ENCODE measurements at regions not wholly inside any gene's neighbourhood (a gene's known extent, or its start where the extent isn't known, plus 50 kb on each side); places are given as distances from the start of the nearest gene placed in this dataset.

DNA sequence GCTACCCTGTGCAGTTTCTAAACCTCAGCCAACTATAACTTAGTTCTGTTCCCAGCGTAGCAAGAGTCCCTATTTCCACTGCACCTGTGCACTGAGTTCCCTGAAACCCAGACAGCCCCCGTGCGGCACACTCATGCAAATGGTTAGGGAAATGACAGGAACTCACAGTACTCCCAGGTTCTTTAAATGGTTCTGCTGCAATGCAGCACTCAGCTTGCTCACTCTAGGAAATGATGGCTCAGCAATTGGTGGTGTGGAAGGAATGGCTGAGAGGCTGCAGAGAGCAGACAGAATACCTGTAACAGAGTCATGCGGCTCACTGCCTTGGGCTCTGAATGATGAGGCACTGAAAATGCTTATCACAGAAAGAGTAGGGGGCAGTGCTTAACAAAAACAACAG lies 143.0 kb downstream of the RAD51AP2 start:
- no peak overlapping the region for H2AFZ ChIP-seq (ENCODE audit: low read depth, low read length)
- no peak overlapping the region for H3K27ac ChIP-seq (ENCODE audit: low read length)
- no peak for TF ChIP-seq EZH2phosphoT487 (IDR thresholded peaks at IDR 0.05; ENCODE audit: low read depth)
- TF ChIP-seq, protein P1, sequence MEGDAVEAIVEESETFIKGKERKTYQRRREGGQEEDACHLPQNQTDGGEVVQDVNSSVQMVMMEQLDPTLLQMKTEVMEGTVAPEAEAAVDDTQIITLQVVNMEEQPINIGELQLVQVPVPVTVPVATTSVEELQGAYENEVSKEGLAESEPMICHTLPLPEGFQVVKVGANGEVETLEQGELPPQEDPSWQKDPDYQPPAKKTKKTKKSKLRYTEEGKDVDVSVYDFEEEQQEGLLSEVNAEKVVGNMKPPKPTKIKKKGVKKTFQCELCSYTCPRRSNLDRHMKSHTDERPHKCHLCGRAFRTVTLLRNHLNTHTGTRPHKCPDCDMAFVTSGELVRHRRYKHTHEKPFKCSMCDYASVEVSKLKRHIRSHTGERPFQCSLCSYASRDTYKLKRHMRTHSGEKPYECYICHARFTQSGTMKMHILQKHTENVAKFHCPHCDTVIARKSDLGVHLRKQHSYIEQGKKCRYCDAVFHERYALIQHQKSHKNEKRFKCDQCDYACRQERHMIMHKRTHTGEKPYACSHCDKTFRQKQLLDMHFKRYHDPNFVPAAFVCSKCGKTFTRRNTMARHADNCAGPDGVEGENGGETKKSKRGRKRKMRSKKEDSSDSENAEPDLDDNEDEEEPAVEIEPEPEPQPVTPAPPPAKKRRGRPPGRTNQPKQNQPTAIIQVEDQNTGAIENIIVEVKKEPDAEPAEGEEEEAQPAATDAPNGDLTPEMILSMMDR (IDR thresholded peaks at IDR 0.05; ENCODE audit: low read depth, low read length), result no peak
- H3K36me3 ChIP-seq (replicated peaks; ENCODE audit: low read depth, low read length), result no peaks in the 10 kb centered on the region
- H3K9me3 ChIP-seq (ENCODE audit: insufficient read depth, low read length), result no peaks in the 10 kb centered on the region
- no peak overlapping the region for H3K4me3 ChIP-seq (ENCODE audit: low read length)
- H3K4me2 ChIP-seq (ENCODE audit: low read length), result no peak overlapping the region
- H3K27me3 ChIP-seq (ENCODE audit: low read depth, low read length), result no peaks in the 10 kb centered on the region
- H3K79me2 ChIP-seq (ENCODE audit: low read length), result no peaks in the 10 kb centered on the region
- H3K9ac ChIP-seq (ENCODE audit: low read length), result no peak overlapping the region
- no peaks in the 10 kb centered on the region for H4K20me1 ChIP-seq (ENCODE audit: insufficient read depth, low read length)
- no peaks in the 10 kb centered on the region for H3K4me1 ChIP-seq (ENCODE audit: low read length)

DNA sequence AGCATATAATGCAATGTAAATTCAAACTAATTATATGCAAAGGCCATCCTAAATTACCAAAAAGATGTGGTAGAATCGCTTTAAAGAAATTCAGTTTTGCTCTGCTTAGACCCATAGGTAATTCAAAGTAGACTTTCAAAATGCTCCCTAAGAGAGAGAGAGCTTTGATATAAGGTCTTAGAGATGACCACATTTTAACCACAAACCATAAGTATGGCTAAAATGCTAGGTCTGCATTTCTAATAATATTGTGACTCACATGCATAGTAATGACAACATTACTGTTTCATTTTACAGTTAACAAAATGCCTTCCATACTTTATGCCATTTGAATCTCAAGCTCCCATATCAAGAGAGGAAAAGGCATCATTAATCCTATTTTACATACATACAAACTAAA lies 144.5 kb downstream of the RAD51AP2 start:
- no peak overlapping the region for H3K4me2 ChIP-seq (ENCODE audit: low read length)
- TF ChIP-seq, protein P1 (IDR thresholded peaks at IDR 0.05; ENCODE audit: low read depth, low read length), result no peak
- no peak for TF ChIP-seq EZH2phosphoT487 (IDR thresholded peaks at IDR 0.05; ENCODE audit: low read depth)
- H3K27ac ChIP-seq (ENCODE audit: low read length), result no peak overlapping the region
- no peak overlapping the region for H3K4me3 ChIP-seq (ENCODE audit: low read length)
- no peak overlapping the region for H2AFZ ChIP-seq (ENCODE audit: low read depth, low read length)
- no peaks in the 10 kb centered on the region for H3K4me1 ChIP-seq (ENCODE audit: low read length)
- no peaks in the 10 kb centered on the region for H3K27me3 ChIP-seq (ENCODE audit: low read depth, low read length)
- no peaks in the 10 kb centered on the region for H3K36me3 ChIP-seq (replicated peaks; ENCODE audit: low read depth, low read length)
- no peaks in the 10 kb centered on the region for H4K20me1 ChIP-seq (ENCODE audit: insufficient read depth, low read length)
- no peaks in the 10 kb centered on the region for H3K9me3 ChIP-seq (ENCODE audit: insufficient read depth, low read length)
- no peaks in the 10 kb centered on the region for H3K79me2 ChIP-seq (ENCODE audit: low read length)
- no peak overlapping the region for H3K9ac ChIP-seq (ENCODE audit: low read length)

- Histone ChIP-seq H3K4me3 (ENCODE audit: low read length) (no peak overlapping the region), H3K27ac (ENCODE audit: low read length) (no peak overlapping the region), H3K4me1 (ENCODE audit: low read length) (no peaks in the 10 kb centered on the region), H3K4me2 (ENCODE audit: low read length) (no peak overlapping the region), H3K9me3 (ENCODE audit: insufficient read depth, low read length) (no peaks in the 10 kb centered on the region), H3K9ac (ENCODE audit: low read length) (no peak overlapping the region), H3K36me3 (replicated peaks; ENCODE audit: low read depth, low read length) (no peaks in the 10 kb centered on the region), H2AFZ (ENCODE audit: low read depth, low read length) (no peak overlapping the region), H3K79me2 (ENCODE audit: low read length) (no peaks in the 10 kb centered on the region), H3K27me3 (ENCODE audit: low read depth, low read length) (no peaks in the 10 kb centered on the region), H4K20me1 (ENCODE audit: insufficient read depth, low read length) (no peaks in the 10 kb centered on the region)
- no peak for TF ChIP-seq EZH2phosphoT487 (IDR thresholded peaks at IDR 0.05; ENCODE audit: low read depth)
- TF ChIP-seq, protein P1 (IDR thresholded peaks at IDR 0.05; ENCODE audit: low read depth, low read length), result no peak
These were observed 145.2 kb downstream of the RAD51AP2 start for GRCh38 chr2:17373041-17373440.

- H3K36me3 ChIP-seq (replicated peaks; ENCODE audit: low read depth, low read length), result no peaks in the 10 kb centered on the region
- no peaks in the 10 kb centered on the region for H3K27me3 ChIP-seq (ENCODE audit: low read depth, low read length)
- H3K4me3 ChIP-seq (ENCODE audit: low read length), result no peak overlapping the region
- H2AFZ ChIP-seq (ENCODE audit: low read depth, low read length), result no peak overlapping the region
- no peaks in the 10 kb centered on the region for H4K20me1 ChIP-seq (ENCODE audit: insufficient read depth, low read length)
- no peaks in the 10 kb centered on the region for H3K79me2 ChIP-seq (ENCODE audit: low read length)
- TF ChIP-seq, protein P1 (IDR thresholded peaks at IDR 0.05; ENCODE audit: low read depth, low read length), result no peak
- TF ChIP-seq EZH2phosphoT487 (IDR thresholded peaks at IDR 0.05; ENCODE audit: low read depth), result no peak
- H3K9ac ChIP-seq (ENCODE audit: low read length), result no peak overlapping the region
- H3K27ac ChIP-seq (ENCODE audit: low read length), result no peak overlapping the region
- H3K4me1 ChIP-seq (ENCODE audit: low read length), result no peaks in the 10 kb centered on the region
- H3K4me2 ChIP-seq (ENCODE audit: low read length), result no peak overlapping the region
- no peaks in the 10 kb centered on the region for H3K9me3 ChIP-seq (ENCODE audit: insufficient read depth, low read length)
These were observed 154.4 kb downstream of the RAD51AP2 start for GRCh38 chr2:17363846-17364245.
